HEK293 (cell line): ENCODE measurements at regions not wholly inside any gene's neighbourhood (a gene's known extent, or its start where the extent isn't known, plus 50 kb on each side); places are given as distances from the start of the nearest gene placed in this dataset.

ENCODE experiments used
- IKZF3 ChIP-seq: fragments of 450-650 bp; IDR thresholded peaks from 2 replicates; pipeline ENCODE4 v1.5.0; 2018; ENCODE audit warnings: missing biosample characterization, mild to moderate bottlenecking, missing genetic modification characterization, moderate library complexity
- ZNF239 ChIP-seq: fragments of 450-650 bp; formaldehyde crosslinking; IDR thresholded peaks from 2 replicates; pipeline ENCODE4 v1.5.1; 2016; ENCODE audit warnings: missing biosample characterization, missing genetic modification characterization
- ZNF777 ChIP-seq: fragments of 450-650 bp; formaldehyde crosslinking; IDR thresholded peaks from 2 replicates; pipeline ENCODE4 v1.5.1; 2017; ENCODE audit warnings: missing biosample characterization, missing genetic modification characterization, borderline replicate concordance
- ZSCAN23 ChIP-seq: fragments of 450-650 bp; formaldehyde crosslinking; IDR thresholded peaks from 2 replicates; pipeline ENCODE4 v1.5.1; 2016; ENCODE audit warnings: missing biosample characterization, missing genetic modification characterization
- TF ChIP-seq, protein P1 (sequence below): fragments of 450-650 bp; formaldehyde crosslinking; IDR thresholded peaks from 2 replicates; pipeline ENCODE4 v1.5.1; 2016; ENCODE audit warnings: missing biosample characterization, missing genetic modification characterization

GRCh38 chr1:194273660-194274059 lies 1087.2 kb upstream of the B3GALT2 start:
- TF ChIP-seq ZNF777 (tag by site-specific recombination) (no peak), ZSCAN23 (tag by site-specific recombination) (no peak), IKZF3 (no peak), ZNF239 (tag by site-specific recombination) (no peak)
- TF ChIP-seq, protein P1, sequence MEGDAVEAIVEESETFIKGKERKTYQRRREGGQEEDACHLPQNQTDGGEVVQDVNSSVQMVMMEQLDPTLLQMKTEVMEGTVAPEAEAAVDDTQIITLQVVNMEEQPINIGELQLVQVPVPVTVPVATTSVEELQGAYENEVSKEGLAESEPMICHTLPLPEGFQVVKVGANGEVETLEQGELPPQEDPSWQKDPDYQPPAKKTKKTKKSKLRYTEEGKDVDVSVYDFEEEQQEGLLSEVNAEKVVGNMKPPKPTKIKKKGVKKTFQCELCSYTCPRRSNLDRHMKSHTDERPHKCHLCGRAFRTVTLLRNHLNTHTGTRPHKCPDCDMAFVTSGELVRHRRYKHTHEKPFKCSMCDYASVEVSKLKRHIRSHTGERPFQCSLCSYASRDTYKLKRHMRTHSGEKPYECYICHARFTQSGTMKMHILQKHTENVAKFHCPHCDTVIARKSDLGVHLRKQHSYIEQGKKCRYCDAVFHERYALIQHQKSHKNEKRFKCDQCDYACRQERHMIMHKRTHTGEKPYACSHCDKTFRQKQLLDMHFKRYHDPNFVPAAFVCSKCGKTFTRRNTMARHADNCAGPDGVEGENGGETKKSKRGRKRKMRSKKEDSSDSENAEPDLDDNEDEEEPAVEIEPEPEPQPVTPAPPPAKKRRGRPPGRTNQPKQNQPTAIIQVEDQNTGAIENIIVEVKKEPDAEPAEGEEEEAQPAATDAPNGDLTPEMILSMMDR (tag by site-specific recombination), result no peak
